H1 (cell line): ENCODE measurements at regions not wholly inside any gene's neighbourhood (a gene's known extent, or its start where the extent isn't known, plus 50 kb on each side); places are given as distances from the start of the nearest gene placed in this dataset.

Source experiments
- CTCF ChIA-PET: fragments of 300-600 bp; sonication (Branson Sonifier 250); formaldehyde crosslinking; loops from one replicate; lab custom pipeline; 2021; ENCODE audit not compliant: partially characterized antibody; lab: Charles Lee
- POLR2A ChIA-PET: fragments of 300-600 bp; sonication (Branson Sonifier 250); formaldehyde crosslinking; loops from one replicate; lab custom pipeline; 2021; ENCODE audit warnings: inconsistent platforms; ENCODE audit not compliant: partially characterized antibody; lab: Charles Lee
- DNase-seq, 2 experiments: peaks; one replicate each; pipeline versions ENCODE4 v3.0.0 to v3.0.0-alpha.2; 2010 to 2022; ENCODE audit warnings: low spot score in 2 of 2, low read depth in 1 of 2, mixed read lengths in 1 of 2
- FAIRE-seq: peaks from 2 replicates; lab custom pipeline; 2011; peaks lifted over from hg19 to GRCh38; lab: Jason Lieb, UNC
- H2AFZ ChIP-seq: 2 replicates; pipeline ENCODE4 v1.8.1; 2012; ENCODE audit warnings: low read length, inconsistent platforms
- H2AK5ac ChIP-seq: 2 replicates; pipeline ENCODE4 v1.6.1; 2013; ENCODE audit warnings: low read depth, low read length
- H2BK120ac ChIP-seq: replicated peaks from 2 replicates; pipeline ENCODE3; 2013; ENCODE audit warnings: low read depth, low read length, inconsistent platforms
- H2BK12ac ChIP-seq: 2 replicates; pipeline ENCODE4 v1.6.1; 2013; ENCODE audit warnings: low read depth, low read length
- H2BK15ac ChIP-seq: 2 replicates; pipeline ENCODE4 v1.6.1; 2013; ENCODE audit warnings: low read length
- H2BK20ac ChIP-seq: 2 replicates; pipeline ENCODE4 v1.6.1; 2013; ENCODE audit warnings: low read length
- H2BK5ac ChIP-seq: 2 replicates; pipeline ENCODE4 v1.6.1; 2013; ENCODE audit warnings: low read depth, low read length
- H3K14ac ChIP-seq: 2 replicates; pipeline ENCODE4 v1.6.1; 2013; ENCODE audit warnings: inconsistent platforms; ENCODE audit not compliant: insufficient read length
- H3K18ac ChIP-seq: 2 replicates; pipeline ENCODE4 v1.6.1; 2013; ENCODE audit warnings: low read length; ENCODE audit errors: extremely low read depth
- H3K23ac ChIP-seq: 2 replicates; pipeline ENCODE4 v1.6.1; 2013; ENCODE audit warnings: inconsistent platforms; ENCODE audit not compliant: insufficient read length
- H3K23me2 ChIP-seq: 2 replicates; pipeline ENCODE4 v1.6.1; 2013; ENCODE audit warnings: low read depth, low read length
- H3K27ac ChIP-seq: 2 replicates; pipeline ENCODE4 v1.6.1; 2011; ENCODE audit warnings: low read depth, low read length, inconsistent platforms
- H3K27me3 ChIP-seq, 4 experiments: replicated peaks in 1 of 4; 1 replicate in 1 of 4; 2 replicates in 3 of 4; pipeline versions ENCODE4 v1.6.1 to v1.8.1; 2011 to 2013; ENCODE audit warnings: low read length in 3 of 4, mild to moderate bottlenecking in 3 of 4, inconsistent platforms in 2 of 4, mixed read lengths in 2 of 4, moderate library complexity in 1 of 4; ENCODE audit not compliant: control insufficient read depth in 3 of 4, insufficient read depth in 3 of 4; ENCODE audit errors: extremely low read depth in 1 of 4
- H3K36me3 ChIP-seq, 4 experiments: 2 replicates each; pipeline versions ENCODE4 v1.6.1 to v1.8.1; 2011 to 2013; ENCODE audit warnings: mild to moderate bottlenecking in 4 of 4, low read length in 3 of 4, moderate library complexity in 2 of 4, control low read depth in 1 of 4, inconsistent platforms in 1 of 4; ENCODE audit not compliant: insufficient read depth in 4 of 4, control insufficient read depth in 2 of 4
- H3K4ac ChIP-seq: replicated peaks from 2 replicates; pipeline ENCODE3; 2013; ENCODE audit warnings: low read length, low read depth, mixed read lengths, inconsistent platforms; ENCODE audit not compliant: insufficient read length
- H3K4me1 ChIP-seq, 4 experiments: replicated peaks in 1 of 4; 1 replicate in 1 of 4; 2 replicates in 3 of 4; pipeline versions ENCODE4 v1.6.1 to v1.8.1; 2011 to 2013; ENCODE audit warnings: low read length in 3 of 4, inconsistent platforms in 2 of 4, mixed read lengths in 1 of 4; ENCODE audit not compliant: insufficient read depth in 4 of 4, control insufficient read depth in 3 of 4
- H3K4me2 ChIP-seq, 2 experiments: 2 replicates each; pipeline versions ENCODE4 v1.6.1 to v1.8.1; 2011 to 2013; ENCODE audit warnings: low read depth in 2 of 2, low read length in 2 of 2, control low read depth in 1 of 2, inconsistent platforms in 1 of 2, mild to moderate bottlenecking in 1 of 2; ENCODE audit not compliant: insufficient read depth in 1 of 2
- H3K4me3 ChIP-seq, 4 experiments: fragments of 200-600, 300-600 bp in 1 of 4; sonication (generic), shearing (Covaris generic), sonication (Bioruptor Twin) in 1 of 4; 2 replicates each; pipeline versions ENCODE4 v1.5.1 to v1.8.1; 2011 to 2016; ENCODE audit warnings: low read length in 4 of 4, low read depth in 3 of 4, control low read depth in 2 of 4, inconsistent platforms in 2 of 4, mild to moderate bottlenecking in 2 of 4, mixed read lengths in 1 of 4, moderate library complexity in 1 of 4; ENCODE audit not compliant: insufficient read depth in 2 of 4; ENCODE audit errors: extremely low read depth in 1 of 4
- H3K56ac ChIP-seq: replicated peaks from 2 replicates; pipeline ENCODE3; 2013; ENCODE audit warnings: low read depth, mild to moderate bottlenecking, mixed read lengths, low read length, inconsistent platforms; ENCODE audit not compliant: insufficient read length
- H3K79me1 ChIP-seq: 2 replicates; pipeline ENCODE4 v1.6.1; 2013; ENCODE audit warnings: low read depth, low read length, control low read depth
- H3K79me2 ChIP-seq, 2 experiments: 2 replicates each; pipeline versions ENCODE4 v1.6.1 to v1.8.1; 2012 to 2013; ENCODE audit warnings: low read length in 2 of 2, mild to moderate bottlenecking in 2 of 2, inconsistent platforms in 1 of 2; ENCODE audit not compliant: insufficient read depth in 2 of 2, control insufficient read depth in 1 of 2
- H3K9ac ChIP-seq, 4 experiments: replicated peaks in 1 of 4; 1 replicate in 1 of 4; 2 replicates in 3 of 4; pipeline versions ENCODE4 v1.6.1 to v1.8.1; 2011 to 2013; ENCODE audit warnings: low read depth in 3 of 4, low read length in 3 of 4, control low read depth in 2 of 4, mild to moderate bottlenecking in 2 of 4, moderate library complexity in 2 of 4, inconsistent platforms in 1 of 4; ENCODE audit errors: extremely low read depth in 1 of 4
- H3K9me3 ChIP-seq, 2 experiments: 2 replicates each; pipeline versions ENCODE4 v1.6.1 to v1.8.1; 2012 to 2013; ENCODE audit warnings: mild to moderate bottlenecking in 2 of 2, moderate library complexity in 2 of 2, control low read depth in 1 of 2, inconsistent platforms in 1 of 2, low read depth in 1 of 2, low read length in 1 of 2, mixed read lengths in 1 of 2; ENCODE audit not compliant: insufficient read depth in 2 of 2
- H4K20me1 ChIP-seq, 2 experiments: replicated peaks in 1 of 2; 2 replicates each; pipeline versions ENCODE3 to v1.8.1; 2011 to 2013; ENCODE audit warnings: inconsistent platforms in 2 of 2, low read length in 2 of 2, mild to moderate bottlenecking in 1 of 2; ENCODE audit not compliant: insufficient read depth in 2 of 2, control insufficient read depth in 1 of 2
- H4K5ac ChIP-seq: 2 replicates; pipeline ENCODE4 v1.6.1; 2013; ENCODE audit warnings: low read length, low read depth, mixed read lengths, inconsistent platforms; ENCODE audit not compliant: insufficient read length
- H4K8ac ChIP-seq: 2 replicates; pipeline ENCODE4 v1.8.0; 2013; ENCODE audit warnings: mild to moderate bottlenecking, moderate library complexity, low read length, inconsistent platforms; ENCODE audit not compliant: insufficient read depth; ENCODE audit errors: extremely low read depth
- H4K91ac ChIP-seq: replicated peaks from 2 replicates; pipeline ENCODE3; 2013; ENCODE audit warnings: low read length, mixed read lengths, inconsistent platforms; ENCODE audit not compliant: insufficient read length
- E2F6 ChIP-seq: IDR thresholded peaks from 2 replicates; pipeline ENCODE4 v1.6.1; 2012; ENCODE audit warnings: inconsistent platforms
- GTF2F1 ChIP-seq: IDR thresholded peaks from 2 replicates; pipeline ENCODE4 v1.6.1; 2012; ENCODE audit warnings: low read depth, low read length, improper control_type of control experiment, borderline replicate concordance
- MAFK ChIP-seq: IDR thresholded peaks from 2 replicates; pipeline ENCODE4 v1.6.1; 2012; ENCODE audit warnings: low read depth, mild to moderate bottlenecking, improper control_type of control experiment, low read length
- SIRT6 ChIP-seq: IDR thresholded peaks from one replicate; pipeline ENCODE4 v1.7.1; 2012; ENCODE audit warnings: low read length, inconsistent platforms
- SP1 ChIP-seq: IDR thresholded peaks from 2 replicates; pipeline ENCODE4 v1.6.1; 2011; ENCODE audit warnings: low read depth, low read length
- SP4 ChIP-seq: IDR thresholded peaks from 2 replicates; pipeline ENCODE4 v1.6.1; 2012; ENCODE audit warnings: low read length, inconsistent platforms
- TAF1 ChIP-seq: IDR thresholded peaks from 2 replicates; pipeline ENCODE4 v1.6.1; 2011; ENCODE audit warnings: mild to moderate bottlenecking, low read depth, low read length
- YY1 ChIP-seq: IDR thresholded peaks from 2 replicates; pipeline ENCODE4 v1.6.1; 2011; ENCODE audit warnings: low read depth, mild to moderate bottlenecking, low read length
- WGBS, 2 experiments: shearing (Covaris generic) in 1 of 2; methylation state at CpG; one replicate each; pipeline versions ENCODE4 v1.1.6 to v1.1.7; 2013 to 2015; ENCODE audit warnings: low lambda C conversion rate in 2 of 2, mixed read lengths in 2 of 2, inconsistent platforms in 1 of 2, low coverage in 1 of 2, missing lambda C conversion rate in 1 of 2; ENCODE audit not compliant: insufficient replicate concordance in 2 of 2, insufficient coverage in 1 of 2, insufficient read length in 1 of 2; ENCODE audit errors: extremely low coverage in 1 of 2, missing lambda C conversion rate in 1 of 2; 5-methylcytosine and 5-hydroxymethylcytosine counted together
- TF ChIP-seq, protein P1 (sequence below): IDR thresholded peaks from 2 replicates; pipeline ENCODE4 v1.6.1; 2012; ENCODE audit warnings: low read length, inconsistent platforms
- TF ChIP-seq, protein P2 (sequence below): IDR thresholded peaks from 2 replicates; pipeline ENCODE4 v1.6.1; 2011; ENCODE audit warnings: low read length, improper control_type of control experiment

DNA sequence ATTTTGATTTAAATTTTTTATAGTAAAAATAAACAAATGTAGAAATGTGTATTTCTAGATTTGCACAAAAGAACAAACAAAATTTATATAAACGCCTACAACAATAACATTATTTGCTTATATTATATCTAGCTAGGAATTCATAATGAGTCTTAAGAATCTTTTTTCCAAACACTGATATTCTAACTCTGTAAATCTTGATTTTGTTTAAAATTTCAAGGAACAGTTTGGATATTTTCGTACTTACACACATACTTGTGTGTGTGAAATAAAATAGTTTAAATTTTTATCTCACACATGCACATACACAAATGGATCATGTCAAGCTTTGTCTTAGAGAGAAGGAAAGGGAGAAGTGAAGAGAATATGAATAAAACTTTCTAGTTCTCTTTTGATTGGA lies 868.1 kb downstream of the LTN1 start:
- Histone ChIP-seq H3K4ac (no peak overlapping the region), H4K8ac (no peak overlapping the region), H3K56ac (no peak overlapping the region), H2BK12ac (no peak overlapping the region), H3K27me3 (no peaks in the 10 kb centered on the region), H3K79me2 (no peaks in the 10 kb centered on the region), H3K4me3 (no peak overlapping the region), H3K18ac (no peak overlapping the region), H2BK20ac (no peak overlapping the region), H3K23ac (no peak overlapping the region), H3K27ac (no peak overlapping the region), H3K36me3 (no peaks in the 10 kb centered on the region), H3K14ac (no peak overlapping the region), H4K91ac (no peak overlapping the region), H2BK5ac (no peak overlapping the region), H3K9ac (no peak overlapping the region), H2BK15ac (no peak overlapping the region), H4K5ac (no peak overlapping the region), H2AK5ac (no peak overlapping the region)
- ChIA-PET POLR2A (no interaction called here), CTCF (no interaction called here)
- DNase-seq, result no peak
- no peak for TF ChIP-seq E2F6
- TF ChIP-seq MAFK, result no peak
- TF ChIP-seq, protein P1, sequence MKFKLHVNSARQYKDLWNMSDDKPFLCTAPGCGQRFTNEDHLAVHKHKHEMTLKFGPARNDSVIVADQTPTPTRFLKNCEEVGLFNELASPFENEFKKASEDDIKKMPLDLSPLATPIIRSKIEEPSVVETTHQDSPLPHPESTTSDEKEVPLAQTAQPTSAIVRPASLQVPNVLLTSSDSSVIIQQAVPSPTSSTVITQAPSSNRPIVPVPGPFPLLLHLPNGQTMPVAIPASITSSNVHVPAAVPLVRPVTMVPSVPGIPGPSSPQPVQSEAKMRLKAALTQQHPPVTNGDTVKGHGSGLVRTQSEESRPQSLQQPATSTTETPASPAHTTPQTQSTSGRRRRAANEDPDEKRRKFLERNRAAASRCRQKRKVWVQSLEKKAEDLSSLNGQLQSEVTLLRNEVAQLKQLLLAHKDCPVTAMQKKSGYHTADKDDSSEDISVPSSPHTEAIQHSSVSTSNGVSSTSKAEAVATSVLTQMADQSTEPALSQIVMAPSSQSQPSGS, result no peak
- TF ChIP-seq GTF2F1, result no peak
- no peak for TF ChIP-seq TAF1
- TF ChIP-seq SIRT6, result no peak
- TF ChIP-seq, protein P2, sequence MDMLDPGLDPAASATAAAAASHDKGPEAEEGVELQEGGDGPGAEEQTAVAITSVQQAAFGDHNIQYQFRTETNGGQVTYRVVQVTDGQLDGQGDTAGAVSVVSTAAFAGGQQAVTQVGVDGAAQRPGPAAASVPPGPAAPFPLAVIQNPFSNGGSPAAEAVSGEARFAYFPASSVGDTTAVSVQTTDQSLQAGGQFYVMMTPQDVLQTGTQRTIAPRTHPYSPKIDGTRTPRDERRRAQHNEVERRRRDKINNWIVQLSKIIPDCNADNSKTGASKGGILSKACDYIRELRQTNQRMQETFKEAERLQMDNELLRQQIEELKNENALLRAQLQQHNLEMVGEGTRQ, result no peak
- TF ChIP-seq SP1, result no peak
- TF ChIP-seq YY1, result no peak
- no peak for TF ChIP-seq SP4
- TF ChIP-seq, all 59 proteins: peak for 0
- Histone ChIP-seq H4K20me1 (no peaks in the 10 kb centered on the region), H3K9me3 (no peaks in the 10 kb centered on the region), H3K79me1 (no peaks in the 10 kb centered on the region), H2BK120ac (no peak overlapping the region), H3K4me2 (no peak overlapping the region), H3K23me2 (no peaks in the 10 kb centered on the region), H3K4me1 (no peaks in the 10 kb centered on the region), H2AFZ (no peak overlapping the region)
- WGBS, 2 experiments, result 90% methylated on average over 2 of the region's 2 CpGs; no CpG with 5 or more reads in 1 of the 2 experiments
- FAIRE-seq, result no peak
